ENCODE measurements at regions not wholly inside any gene's neighbourhood (a gene's known extent, or its start where the extent isn't known, plus 50 kb on each side); places are given as distances from the start of the nearest gene placed in this dataset.
A peak's percentile ranks its signal among the peaks of the same experiment; 100 is the strongest.

GRCh38 chr5:96067894-96068614, 106.4 kb upstream of the ELL2 start:
- H3K4me1 Mint-ChIP-seq: peaks cover 0 to 2% (median 1%) of the 10 kb centered on the region in 4 donors
- H3K4me3 Mint-ChIP-seq: no peak overlapping the region
- CTCF ChIA-PET (ENCODE audit: partially characterized antibody): no interaction called here
- no peaks in the 10 kb centered on the region for H3K4me1 ChIP-seq (ENCODE audit: insufficient read depth, low read length)
- H3K4me3 ChIP-seq (ENCODE audit: low read length in 2 of 2): no peak overlapping the region
- no peaks in the 10 kb centered on the region for H3K9me3 ChIP-seq (ENCODE audit: control insufficient read depth in 1 of 2, low read length in 2 of 2)
- no peaks in the 10 kb centered on the region for H3K27me3 Mint-ChIP-seq
- no peaks in the 10 kb centered on the region for H3K27me3 ChIP-seq (ENCODE audit: insufficient read depth, low read length)
- H3K36me3 ChIP-seq (ENCODE audit: insufficient read depth, low read length): no peaks in the 10 kb centered on the region
- DNase-seq: no peak
- H3K27ac ChIP-seq (ENCODE audit: low read depth, low read length): no peak overlapping the region
- intact Hi-C loops (cut with micrococcal nuclease): no loop called here
- no peak overlapping the region for H3K27ac Mint-ChIP-seq
- POLR2A ChIA-PET (ENCODE audit: partially characterized antibody): no interaction called here
- H3K9me3 Mint-ChIP-seq: peaks cover 0 to 2% (median 0%) of the 10 kb centered on the region in 8 donors
- H3K36me3 Mint-ChIP-seq: no peaks in the 10 kb centered on the region

- no peaks in the 10 kb centered on the region for H3K27me3 ChIP-seq (ENCODE audit: insufficient read depth, low read length)
- Mint-ChIP-seq H3K27ac (no peak overlapping the region), H3K9me3 (peaks cover 0 to 2% (median 0%) of the 10 kb centered on the region in 8 donors), H3K36me3 (no peaks in the 10 kb centered on the region), H3K4me3 (no peak overlapping the region), H3K4me1 (peaks cover 0 to 2% (median 1%) of the 10 kb centered on the region in 4 donors), H3K27me3 (no peaks in the 10 kb centered on the region)
- H3K27ac ChIP-seq (ENCODE audit: low read depth, low read length): no peak overlapping the region
- no peaks in the 10 kb centered on the region for H3K4me1 ChIP-seq (ENCODE audit: insufficient read depth, low read length)
- ChIA-PET POLR2A (ENCODE audit: partially characterized antibody) (no interaction called here), CTCF (ENCODE audit: partially characterized antibody) (no interaction called here)
- H3K4me3 ChIP-seq (ENCODE audit: low read length in 2 of 2): no peak overlapping the region
- intact Hi-C loops (cut with micrococcal nuclease): no loop called here
- DNase-seq: no peak
- no peaks in the 10 kb centered on the region for H3K36me3 ChIP-seq (ENCODE audit: insufficient read depth, low read length)
- H3K9me3 ChIP-seq (ENCODE audit: control insufficient read depth in 1 of 2, low read length in 2 of 2): no peaks in the 10 kb centered on the region
Measured at GRCh38 chr5:96067251-96067650, 105.6 kb upstream of the ELL2 start.

GRCh38 chr5:96066386-96066719, 104.7 kb upstream of the ELL2 start:
- no peak overlapping the region for H3K27ac ChIP-seq (ENCODE audit: low read depth, low read length)
- no peaks in the 10 kb centered on the region for H3K9me3 ChIP-seq (ENCODE audit: control insufficient read depth in 1 of 2, low read length in 2 of 2)
- ChIA-PET CTCF (ENCODE audit: partially characterized antibody) (no interaction called here), POLR2A (ENCODE audit: partially characterized antibody) (no interaction called here)
- Mint-ChIP-seq H3K36me3 (no peaks in the 10 kb centered on the region), H3K27ac (no peak overlapping the region), H3K9me3 (peaks cover 0 to 4% (median 0%) of the 10 kb centered on the region in 8 donors), H3K4me1 (peaks cover 0 to 2% (median 1%) of the 10 kb centered on the region in 4 donors), H3K27me3 (peaks cover 0 to 2% of the 10 kb centered on the region in 2 donors), H3K4me3 (no peak overlapping the region)
- intact Hi-C loops (cut with micrococcal nuclease): no loop called here
- H3K4me3 ChIP-seq (ENCODE audit: low read length in 2 of 2): no peak overlapping the region
- no peak for DNase-seq
- H3K27me3 ChIP-seq (ENCODE audit: insufficient read depth, low read length): no peaks in the 10 kb centered on the region
- no peaks in the 10 kb centered on the region for H3K4me1 ChIP-seq (ENCODE audit: insufficient read depth, low read length)
- H3K36me3 ChIP-seq (ENCODE audit: insufficient read depth, low read length): no peaks in the 10 kb centered on the region

- Mint-ChIP-seq H3K9me3 (peaks cover 0 to 4% (median 0%) of the 10 kb centered on the region in 8 donors), H3K36me3 (no peaks in the 10 kb centered on the region), H3K27ac (peak overlapping the region in 1 of 7 donors; percentile 22), H3K4me3 (no peak overlapping the region), H3K4me1 (peaks cover 0 to 2% (median 1%) of the 10 kb centered on the region in 4 donors), H3K27me3 (peaks cover 0 to 2% of the 10 kb centered on the region in 2 donors)
- Histone ChIP-seq H3K4me3 (ENCODE audit: low read length in 2 of 2) (no peak overlapping the region), H3K36me3 (ENCODE audit: insufficient read depth, low read length) (no peaks in the 10 kb centered on the region), H3K9me3 (ENCODE audit: control insufficient read depth in 1 of 2, low read length in 2 of 2) (no peaks in the 10 kb centered on the region), H3K4me1 (ENCODE audit: insufficient read depth, low read length) (no peaks in the 10 kb centered on the region), H3K27me3 (ENCODE audit: insufficient read depth, low read length) (no peaks in the 10 kb centered on the region), H3K27ac (ENCODE audit: low read depth, low read length) (no peak overlapping the region)
- intact Hi-C loops (cut with micrococcal nuclease): no loop called here
- ChIA-PET POLR2A (ENCODE audit: partially characterized antibody) (no interaction called here), CTCF (ENCODE audit: partially characterized antibody) (no interaction called here)
- DNase-seq: no peak
Measured at GRCh38 chr5:96065685-96066385, 104.2 kb upstream of the ELL2 start.

GRCh38 chr5:96064877-96065276, 103.2 kb upstream of the ELL2 start:
- POLR2A ChIA-PET (ENCODE audit: partially characterized antibody): no interaction called here
- Histone ChIP-seq H3K36me3 (ENCODE audit: insufficient read depth, low read length) (no peaks in the 10 kb centered on the region), H3K27ac (ENCODE audit: low read depth, low read length) (no peak overlapping the region), H3K4me1 (ENCODE audit: insufficient read depth, low read length) (no peaks in the 10 kb centered on the region), H3K27me3 (ENCODE audit: insufficient read depth, low read length) (no peaks in the 10 kb centered on the region), H3K4me3 (ENCODE audit: low read length in 2 of 2) (no peak overlapping the region), H3K9me3 (ENCODE audit: control insufficient read depth in 1 of 2, low read length in 2 of 2) (no peaks in the 10 kb centered on the region)
- Mint-ChIP-seq H3K4me1 (peaks cover 0 to 2% (median 1%) of the 10 kb centered on the region in 4 donors), H3K9me3 (peaks cover 0 to 2% (median 0%) of the 10 kb centered on the region in 8 donors), H3K27me3 (peaks cover 0 to 2% of the 10 kb centered on the region in 2 donors), H3K27ac (no peak overlapping the region), H3K4me3 (no peak overlapping the region), H3K36me3 (no peaks in the 10 kb centered on the region)
- intact Hi-C loops (cut with micrococcal nuclease): no loop called here
- CTCF ChIA-PET (ENCODE audit: partially characterized antibody): no interaction called here
- no peak for DNase-seq

GRCh38 chr5:96062836-96063235, 101.2 kb upstream of the ELL2 start:
- H3K27me3 Mint-ChIP-seq: peaks cover 0 to 2% of the 10 kb centered on the region in 2 donors
- no peak overlapping the region for H3K4me3 ChIP-seq (ENCODE audit: low read length in 2 of 2)
- POLR2A ChIA-PET (ENCODE audit: partially characterized antibody): no interaction called here
- H3K36me3 Mint-ChIP-seq: no peaks in the 10 kb centered on the region
- intact Hi-C loops (cut with micrococcal nuclease): no loop called here
- no peak overlapping the region for H3K27ac Mint-ChIP-seq
- no peaks in the 10 kb centered on the region for H3K36me3 ChIP-seq (ENCODE audit: insufficient read depth, low read length)
- CTCF ChIA-PET (ENCODE audit: partially characterized antibody): no interaction called here
- peaks cover 0 to 2% (median 0%) of the 10 kb centered on the region in 8 donors for H3K9me3 Mint-ChIP-seq
- peaks cover 0 to 2% (median under 1%) of the 10 kb centered on the region in 4 donors for H3K4me1 Mint-ChIP-seq
- H3K4me3 Mint-ChIP-seq: no peak overlapping the region
- no peak for DNase-seq
- H3K4me1 ChIP-seq (ENCODE audit: insufficient read depth, low read length): no peaks in the 10 kb centered on the region
- no peak overlapping the region for H3K27ac ChIP-seq (ENCODE audit: low read depth, low read length)
- H3K27me3 ChIP-seq (ENCODE audit: insufficient read depth, low read length): no peaks in the 10 kb centered on the region
- no peaks in the 10 kb centered on the region for H3K9me3 ChIP-seq (ENCODE audit: control insufficient read depth in 1 of 2, low read length in 2 of 2)

- H3K9me3 Mint-ChIP-seq: peaks cover 0 to 2% (median 0%) of the 10 kb centered on the region in 8 donors
- POLR2A ChIA-PET (ENCODE audit: partially characterized antibody): no interaction called here
- peaks cover 0 to 2% (median 0%) of the 10 kb centered on the region in 4 donors for H3K4me1 Mint-ChIP-seq
- H3K27ac Mint-ChIP-seq: no peak overlapping the region
- intact Hi-C loops (cut with micrococcal nuclease): no loop called here
- no peak overlapping the region for H3K4me3 ChIP-seq (ENCODE audit: low read length in 2 of 2)
- no peaks in the 10 kb centered on the region for H3K9me3 ChIP-seq (ENCODE audit: control insufficient read depth in 1 of 2, low read length in 2 of 2)
- H3K36me3 ChIP-seq (ENCODE audit: insufficient read depth, low read length): no peaks in the 10 kb centered on the region
- H3K4me1 ChIP-seq (ENCODE audit: insufficient read depth, low read length): no peaks in the 10 kb centered on the region
- H3K36me3 Mint-ChIP-seq: no peaks in the 10 kb centered on the region
- peaks cover 1 to 2% of the 10 kb centered on the region in 2 donors for H3K27me3 Mint-ChIP-seq
- CTCF ChIA-PET (ENCODE audit: partially characterized antibody): no interaction called here
- no peaks in the 10 kb centered on the region for H3K27me3 ChIP-seq (ENCODE audit: insufficient read depth, low read length)
- no peak overlapping the region for H3K27ac ChIP-seq (ENCODE audit: low read depth, low read length)
- no peak overlapping the region for H3K4me3 Mint-ChIP-seq
- DNase-seq: no peak
Measured at GRCh38 chr5:96058084-96058483, 96.4 kb upstream of the ELL2 start.
